Stomach (tissue), 4 donors: ENCODE measurements at regions not wholly inside any gene's neighbourhood (a gene's known extent, or its start where the extent isn't known, plus 50 kb on each side); places are given as distances from the start of the nearest gene placed in this dataset.
"Not testable (repeated sequence)": the region's sequence is repeated elsewhere in the genome, so short reads cannot be mapped to it uniquely, and the experiment has no call there.

Experiments
- CTCF ChIP-seq, 7 experiments: fragments of 450-650 bp in 4 of 7; fragments of 200-600 bp in 3 of 7; sonication (generic) in 3 of 7; IDR thresholded peaks; one replicate each; pipeline ENCODE4 v1.5.1; 2016 to 2019; ENCODE audit warnings: antibody characterized with exemption in 7 of 7, control low read depth in 2 of 7, mild to moderate bottlenecking in 1 of 7
- EP300 ChIP-seq: sonication (generic); formaldehyde crosslinking; IDR thresholded peaks from one replicate; pipeline ENCODE4 v1.6.1; 2017; ENCODE audit warnings: antibody characterized with exemption
- POLR2A ChIP-seq, 4 donors: fragments of 450-650 bp; IDR thresholded peaks; one replicate each; pipeline ENCODE4 v1.6.1; 2016; ENCODE audit warnings: antibody characterized with exemption in 4 of 4, control low read depth in 2 of 4, mild to moderate bottlenecking in 1 of 4, moderate library complexity in 1 of 4
- POLR2AphosphoS5 ChIP-seq, 3 donors: sonication (generic); formaldehyde crosslinking; IDR thresholded peaks; one replicate each; pipeline ENCODE4 v1.6.1; 2016; ENCODE audit warnings: antibody characterized with exemption in 3 of 3

DNA sequence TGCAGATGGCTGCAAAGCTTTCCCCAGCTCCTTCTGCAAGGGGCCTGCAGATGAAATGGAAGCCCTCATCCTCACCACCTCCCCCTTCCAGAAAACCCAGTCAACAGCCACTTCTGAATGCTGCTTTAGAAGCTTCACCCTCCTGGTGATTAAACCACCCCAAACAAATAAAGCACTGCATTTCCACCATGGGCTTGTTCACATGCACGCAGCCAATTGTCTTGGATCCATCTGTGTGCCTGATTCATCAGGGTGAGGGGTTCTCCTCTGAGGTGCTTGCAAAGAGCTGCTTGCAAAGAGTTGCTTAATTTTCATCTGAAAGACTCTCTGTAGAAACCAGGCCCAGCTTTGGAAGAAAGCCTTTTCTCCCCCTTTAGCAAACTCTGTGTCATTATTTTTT, 184.0 kb upstream of the OSBPL11 start:
- not testable (repeated sequence) for TF ChIP-seq CTCF (IDR thresholded peaks at IDR 0.05); POLR2A (IDR thresholded peaks at IDR 0.05); EP300; POLR2AphosphoS5 (IDR thresholded peaks at IDR 0.05)
